ENCODE measurements at regions not wholly inside any gene's neighbourhood (a gene's known extent, or its start where the extent isn't known, plus 50 kb on each side); places are given as distances from the start of the nearest gene placed in this dataset.

GRCh38 chrX:69024931-69025330 lies 140.3 kb downstream of the PJA1 start:
- no peak for DNase-seq

- no peak for DNase-seq
Observed at GRCh38 chrX:69024161-69024736, 141.0 kb downstream of the PJA1 start.

GRCh38 chrX:69022430-69022829 lies 142.8 kb downstream of the PJA1 start:
- no peak for DNase-seq

GRCh38 chrX:69021141-69021960 lies 143.9 kb downstream of the PJA1 start:
- DNase-seq = no peak

- no peak for DNase-seq
Observed at GRCh38 chrX:69020316-69020715, 144.9 kb downstream of the PJA1 start.

GRCh38 chrX:69019073-69019890 lies 146.0 kb downstream of the PJA1 start:
- no peak for DNase-seq

- no peak for DNase-seq
Observed at GRCh38 chrX:69018416-69019072, 146.7 kb downstream of the PJA1 start.

- no peak for DNase-seq
Observed at GRCh38 chrX:69016293-69016941, 148.8 kb downstream of the PJA1 start.

- DNase-seq = no peak
Observed at GRCh38 chrX:69015564-69016292, 149.5 kb downstream of the PJA1 start.

GRCh38 chrX:69015156-69015555 lies 150.1 kb downstream of the PJA1 start:
- DNase-seq = no peak

GRCh38 chrX:69014200-69014599 lies 151.1 kb downstream of the PJA1 start:
- no peak for DNase-seq

- DNase-seq = no peak
Observed at GRCh38 chrX:69010339-69010738, 154.9 kb downstream of the PJA1 start.

- DNase-seq = no peak
Observed at GRCh38 chrX:69000877-69001276, 164.4 kb downstream of the PJA1 start.

- no peak for DNase-seq
Observed at GRCh38 chrX:68999931-69000330, 165.3 kb downstream of the PJA1 start.

GRCh38 chrX:68999356-68999755 lies 165.9 kb downstream of the PJA1 start:
- DNase-seq = no peak

- DNase-seq = no peak
Observed at GRCh38 chrX:68998716-68999115, 166.5 kb downstream of the PJA1 start.

GRCh38 chrX:68997911-68998310 lies 167.3 kb downstream of the PJA1 start:
- no peak for DNase-seq

GRCh38 chrX:68997511-68997910 lies 167.7 kb downstream of the PJA1 start:
- no peak for DNase-seq

- DNase-seq = no peak
Observed at GRCh38 chrX:68995780-68996551, 167.1 kb downstream of the EFNB1 start.

- DNase-seq = no peak
Observed at GRCh38 chrX:68995386-68995779, 166.6 kb downstream of the EFNB1 start.

GRCh38 chrX:68994891-68995255 lies 166.1 kb downstream of the EFNB1 start:
- DNase-seq = no peak

All from activated CD4-positive, alpha-beta T cell treated with anti-CD3 and anti-CD28 coated beads, Interleukin-2, amount 50 U/mL, for 48 hours (primary cell).